ENCODE measurements at regions not wholly inside any gene's neighbourhood (a gene's known extent, or its start where the extent isn't known, plus 50 kb on each side); places are given as distances from the start of the nearest gene placed in this dataset.

DNA sequence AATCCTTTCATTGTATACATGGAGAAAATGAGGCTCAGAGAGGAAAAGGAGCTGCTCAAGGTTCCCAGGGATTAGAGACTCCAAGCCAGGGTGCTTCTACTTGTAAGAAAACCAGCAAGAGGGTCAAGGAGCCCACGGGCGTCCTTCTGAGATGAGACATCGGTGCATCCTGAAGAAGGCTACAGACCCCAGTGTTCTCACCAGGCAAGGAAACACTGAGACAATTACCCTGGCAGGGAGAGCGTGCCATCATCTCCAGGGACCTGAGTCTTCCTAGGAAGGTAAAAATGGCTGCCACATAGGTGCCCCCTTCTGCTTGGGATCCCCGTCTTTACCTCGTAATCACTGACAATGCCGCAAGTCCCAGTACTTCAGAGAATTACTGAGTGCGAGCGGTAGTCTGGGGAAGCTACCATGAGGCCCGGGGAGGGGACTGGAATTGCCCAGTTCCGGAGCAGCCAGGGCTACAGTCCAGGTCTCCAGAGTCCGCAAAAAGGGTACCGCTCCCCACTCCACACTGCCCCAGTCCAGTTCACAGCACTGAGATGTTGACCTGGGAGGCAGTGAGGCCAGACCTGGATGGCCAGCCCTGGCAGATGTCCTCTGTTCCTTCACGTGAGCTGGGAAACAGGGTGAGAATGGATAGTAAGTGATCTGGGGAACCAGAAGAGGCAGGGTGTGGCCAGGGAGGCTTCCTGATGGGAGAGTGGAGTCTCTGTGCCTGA is 164.7 kb upstream of the SMAD3 start:
- no peaks in the 10 kb centered on the region for H3K9me3 ChIP-seq (ENCODE audit: low read length)
- no peaks in the 10 kb centered on the region for H3K36me3 ChIP-seq (ENCODE audit: insufficient read depth, low read length)
- no peak overlapping the region for H3K4me3 ChIP-seq (ENCODE audit: low read length)
- no peak overlapping the region for H2AFZ ChIP-seq (ENCODE audit: low read depth, low read length)
- H3K4me1 ChIP-seq (ENCODE audit: insufficient read depth, low read length): no peaks in the 10 kb centered on the region
- peaks cover 7% of the 10 kb centered on the region for H3K27me3 ChIP-seq (ENCODE audit: insufficient read depth, low read length)

- no peaks in the 10 kb centered on the region for H3K9me3 ChIP-seq (ENCODE audit: low read length)
- no peaks in the 10 kb centered on the region for H3K36me3 ChIP-seq (ENCODE audit: insufficient read depth, low read length)
- H3K4me1 ChIP-seq (ENCODE audit: insufficient read depth, low read length): peaks cover 4% of the 10 kb centered on the region
- peaks cover 4% of the 10 kb centered on the region for H3K27me3 ChIP-seq (ENCODE audit: insufficient read depth, low read length)
- no peak overlapping the region for H3K4me3 ChIP-seq (ENCODE audit: low read length)
- H2AFZ ChIP-seq (ENCODE audit: low read depth, low read length): no peak overlapping the region
These were observed 163.9 kb upstream of the SMAD3 start for GRCh38 chr15:66901336-66902100.

DNA sequence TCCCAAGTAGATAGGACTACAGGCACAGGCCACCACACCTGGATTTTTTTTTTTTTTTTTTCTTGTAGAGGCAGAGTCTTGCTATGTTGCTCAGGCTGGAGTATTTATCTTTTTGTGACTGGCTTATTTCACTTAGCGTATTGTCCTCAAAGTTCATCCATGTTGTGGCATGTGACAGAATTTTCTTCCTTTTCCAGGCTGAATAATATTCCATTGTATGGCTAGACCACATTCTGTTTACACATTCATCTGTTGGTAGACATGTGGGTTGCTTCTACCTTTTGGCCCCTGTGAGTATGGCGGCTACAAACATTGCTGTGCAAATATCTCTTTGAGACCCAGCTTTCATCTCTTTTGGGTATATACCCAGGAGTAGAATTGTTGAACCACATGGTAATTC is 160.2 kb upstream of the SMAD3 start:
- Histone ChIP-seq H3K4me1 (ENCODE audit: insufficient read depth, low read length) (peaks cover 23% of the 10 kb centered on the region), H3K36me3 (ENCODE audit: insufficient read depth, low read length) (no peaks in the 10 kb centered on the region), H3K9me3 (ENCODE audit: low read length) (no peaks in the 10 kb centered on the region), H3K4me3 (ENCODE audit: low read length) (no peak overlapping the region), H3K27me3 (ENCODE audit: insufficient read depth, low read length) (no peaks in the 10 kb centered on the region), H2AFZ (ENCODE audit: low read depth, low read length) (no peak overlapping the region)

DNA sequence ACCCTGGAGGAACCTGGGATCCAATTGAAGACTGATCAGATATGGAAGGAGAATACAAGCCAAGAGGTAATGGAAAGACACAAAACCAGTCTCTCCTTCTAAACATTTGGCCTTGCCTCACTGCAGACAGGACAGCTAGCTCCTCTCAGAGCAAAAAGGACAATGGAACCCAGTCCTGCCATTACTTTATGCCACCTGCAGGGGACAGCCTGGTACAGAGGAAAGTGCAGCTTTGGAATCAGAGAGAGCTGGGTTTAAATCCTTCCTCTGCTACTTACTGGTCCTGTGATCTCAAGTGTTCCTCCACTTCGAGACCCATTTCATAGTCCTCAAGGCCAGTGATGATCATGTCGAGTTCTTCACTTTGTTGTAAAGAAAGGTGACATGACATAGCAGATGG is 159.4 kb upstream of the SMAD3 start:
- H3K27me3 ChIP-seq (ENCODE audit: insufficient read depth, low read length): no peaks in the 10 kb centered on the region
- no peaks in the 10 kb centered on the region for H3K9me3 ChIP-seq (ENCODE audit: low read length)
- no peaks in the 10 kb centered on the region for H3K36me3 ChIP-seq (ENCODE audit: insufficient read depth, low read length)
- H3K4me3 ChIP-seq (ENCODE audit: low read length): no peak overlapping the region
- H3K4me1 ChIP-seq (ENCODE audit: insufficient read depth, low read length): peaks cover 23% of the 10 kb centered on the region
- no peak overlapping the region for H2AFZ ChIP-seq (ENCODE audit: low read depth, low read length)

- H3K27me3 ChIP-seq (ENCODE audit: insufficient read depth, low read length): no peaks in the 10 kb centered on the region
- H3K4me1 ChIP-seq (ENCODE audit: insufficient read depth, low read length): peaks cover 23% of the 10 kb centered on the region
- no peaks in the 10 kb centered on the region for H3K36me3 ChIP-seq (ENCODE audit: insufficient read depth, low read length)
- H3K4me3 ChIP-seq (ENCODE audit: low read length): no peak overlapping the region
- H3K9me3 ChIP-seq (ENCODE audit: low read length): no peaks in the 10 kb centered on the region
- H2AFZ ChIP-seq (ENCODE audit: low read depth, low read length): no peak overlapping the region
These were observed 158.5 kb upstream of the SMAD3 start for GRCh38 chr15:66906668-66907614.

- Histone ChIP-seq H3K36me3 (ENCODE audit: insufficient read depth, low read length) (no peaks in the 10 kb centered on the region), H3K9me3 (ENCODE audit: low read length) (no peaks in the 10 kb centered on the region), H2AFZ (ENCODE audit: low read depth, low read length) (no peak overlapping the region), H3K4me3 (ENCODE audit: low read length) (no peak overlapping the region), H3K4me1 (ENCODE audit: insufficient read depth, low read length) (peaks cover 23% of the 10 kb centered on the region), H3K27me3 (ENCODE audit: insufficient read depth, low read length) (no peaks in the 10 kb centered on the region)
These were observed 157.3 kb upstream of the SMAD3 start for GRCh38 chr15:66907826-66908743.

- Histone ChIP-seq H3K9me3 (ENCODE audit: low read length) (no peaks in the 10 kb centered on the region), H3K4me1 (ENCODE audit: insufficient read depth, low read length) (peaks cover 23% of the 10 kb centered on the region), H3K27me3 (ENCODE audit: insufficient read depth, low read length) (no peaks in the 10 kb centered on the region), H3K4me3 (ENCODE audit: low read length) (no peak overlapping the region), H3K36me3 (ENCODE audit: insufficient read depth, low read length) (no peaks in the 10 kb centered on the region), H2AFZ (ENCODE audit: low read depth, low read length) (no peak overlapping the region)
These were observed 156.7 kb upstream of the SMAD3 start for GRCh38 chr15:66908744-66909095.

DNA sequence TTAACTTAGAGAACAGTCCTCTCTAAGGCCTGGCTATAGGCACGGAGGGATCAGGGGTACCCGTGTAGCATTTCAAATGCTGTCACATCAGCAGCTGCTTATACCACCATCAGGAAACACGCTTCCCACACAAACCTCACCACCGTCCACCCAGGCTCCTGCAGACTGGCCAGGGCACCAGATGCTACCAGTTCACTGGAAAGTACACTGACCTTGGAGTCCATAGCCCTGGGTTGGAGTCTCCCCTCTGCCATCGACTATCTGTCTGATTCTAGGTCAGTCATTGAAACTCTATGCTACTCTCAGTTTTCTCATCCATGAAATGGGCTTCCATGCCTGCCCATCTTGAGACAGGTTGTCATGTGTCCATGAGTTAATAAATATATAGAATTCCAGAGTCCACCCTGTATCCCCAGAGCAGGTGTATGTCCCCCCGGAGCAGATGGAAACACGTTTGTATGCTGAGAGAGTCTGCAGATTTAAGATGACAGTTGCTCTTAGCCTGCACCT is 156.0 kb upstream of the SMAD3 start:
- Histone ChIP-seq H3K4me3 (ENCODE audit: low read length) (no peak overlapping the region), H3K27me3 (ENCODE audit: insufficient read depth, low read length) (no peaks in the 10 kb centered on the region), H3K4me1 (ENCODE audit: insufficient read depth, low read length) (peaks cover 23% of the 10 kb centered on the region), H3K36me3 (ENCODE audit: insufficient read depth, low read length) (no peaks in the 10 kb centered on the region), H2AFZ (ENCODE audit: low read depth, low read length) (no peak overlapping the region), H3K9me3 (ENCODE audit: low read length) (no peaks in the 10 kb centered on the region)

- peaks cover 22% of the 10 kb centered on the region for H3K4me1 ChIP-seq (ENCODE audit: insufficient read depth, low read length)
- no peaks in the 10 kb centered on the region for H3K9me3 ChIP-seq (ENCODE audit: low read length)
- no peaks in the 10 kb centered on the region for H3K27me3 ChIP-seq (ENCODE audit: insufficient read depth, low read length)
- H3K36me3 ChIP-seq (ENCODE audit: insufficient read depth, low read length): no peaks in the 10 kb centered on the region
- H3K4me3 ChIP-seq (ENCODE audit: low read length): no peak overlapping the region
- peak overlapping the region; percentile 31 for H2AFZ ChIP-seq (ENCODE audit: low read depth, low read length)
These were observed 154.2 kb upstream of the SMAD3 start for GRCh38 chr15:66911131-66911700.

GRCh38 chr15:66912001-66912400 is 153.4 kb upstream of the SMAD3 start:
- H3K36me3 ChIP-seq (ENCODE audit: insufficient read depth, low read length): no peaks in the 10 kb centered on the region
- H3K27me3 ChIP-seq (ENCODE audit: insufficient read depth, low read length): no peaks in the 10 kb centered on the region
- peaks cover 14% of the 10 kb centered on the region for H3K4me1 ChIP-seq (ENCODE audit: insufficient read depth, low read length)
- no peak overlapping the region for H3K4me3 ChIP-seq (ENCODE audit: low read length)
- no peak overlapping the region for H2AFZ ChIP-seq (ENCODE audit: low read depth, low read length)
- H3K9me3 ChIP-seq (ENCODE audit: low read length): no peaks in the 10 kb centered on the region

GRCh38 chr15:66912441-66912840 is 153.0 kb upstream of the SMAD3 start:
- H3K9me3 ChIP-seq (ENCODE audit: low read length): no peaks in the 10 kb centered on the region
- H2AFZ ChIP-seq (ENCODE audit: low read depth, low read length): no peak overlapping the region
- H3K4me3 ChIP-seq (ENCODE audit: low read length): no peak overlapping the region
- no peaks in the 10 kb centered on the region for H3K36me3 ChIP-seq (ENCODE audit: insufficient read depth, low read length)
- peaks cover 10% of the 10 kb centered on the region for H3K4me1 ChIP-seq (ENCODE audit: insufficient read depth, low read length)
- H3K27me3 ChIP-seq (ENCODE audit: insufficient read depth, low read length): no peaks in the 10 kb centered on the region

- Histone ChIP-seq H3K36me3 (ENCODE audit: insufficient read depth, low read length) (no peaks in the 10 kb centered on the region), H3K27me3 (ENCODE audit: insufficient read depth, low read length) (no peaks in the 10 kb centered on the region), H3K4me3 (ENCODE audit: low read length) (no peak overlapping the region)
These were observed 147.4 kb upstream of the SMAD3 start for GRCh38 chr15:66917904-66918448.

More at GRCh38 chr15:66917904-66918448, 147.4 kb upstream of the SMAD3 start:
- Histone ChIP-seq H3K9me3 (ENCODE audit: low read length) (peaks cover 3% of the 10 kb centered on the region), H3K4me1 (ENCODE audit: insufficient read depth, low read length) (no peaks in the 10 kb centered on the region), H2AFZ (ENCODE audit: low read depth, low read length) (no peak overlapping the region)
